Upper lobe of left lung (tissue), 6 donors: ENCODE measurements at regions not wholly inside any gene's neighbourhood (a gene's known extent, or its start where the extent isn't known, plus 50 kb on each side); places are given as distances from the start of the nearest gene placed in this dataset.

ENCODE experiments used
- ATAC-seq, 2 donors: fragments of 200-7000 bp; cut with Tn5 transposase; one replicate each; pipeline ENCODE4 v1.9.1; 2022; ENCODE audit warnings: mild to moderate bottlenecking in 2 of 2, moderate library complexity in 2 of 2; ENCODE audit not compliant: low FRiP score in 2 of 2
- DNase-seq, 2 donors: peaks; one replicate each; pipeline ENCODE4 v3.0.0-alpha.2; 2019 to 2020
- H3K27ac ChIP-seq, 4 donors: fragments of 200-600 bp; sonication (generic); one replicate each; pipeline ENCODE4 v1.5.1; 2016 to 2019
- H3K27me3 ChIP-seq, 4 donors: fragments of 200-600 bp; sonication (generic); one replicate each; pipeline ENCODE4 v1.5.1; 2017 to 2019
- H3K36me3 ChIP-seq, 4 donors: fragments of 200-600 bp; sonication (generic); one replicate each; pipeline ENCODE4 v1.5.1; 2016 to 2019
- H3K4me1 ChIP-seq, 4 donors: fragments of 200-600 bp; sonication (generic); one replicate each; pipeline ENCODE4 v1.5.1; 2018 to 2019
- H3K4me3 ChIP-seq, 4 donors: fragments of 200-600 bp; sonication (generic); one replicate each; pipeline ENCODE4 v1.5.1; 2017 to 2019; ENCODE audit warnings: mild to moderate bottlenecking in 2 of 4, moderate library complexity in 1 of 4
- H3K9me3 ChIP-seq, 4 donors: fragments of 200-600 bp; sonication (generic); one replicate each; pipeline ENCODE4 v1.5.1; 2018 to 2019
- CTCF ChIP-seq, 6 experiments: fragments of 450-650 bp in 4 of 6; fragments of 200-600 bp in 2 of 6; sonication (generic) in 2 of 6; IDR thresholded peaks; one replicate each; pipeline ENCODE4 v1.5.1; 2016 to 2019; ENCODE audit warnings: antibody characterized with exemption in 6 of 6
- EP300 ChIP-seq, 4 donors: sonication (generic); formaldehyde crosslinking; IDR thresholded peaks; one replicate each; pipeline ENCODE4 v1.5.1; 2017; ENCODE audit warnings: antibody characterized with exemption in 4 of 4, control low read depth in 2 of 4
- POLR2A ChIP-seq, 4 donors: fragments of 450-650 bp; IDR thresholded peaks; one replicate each; pipeline ENCODE4 v1.5.1; 2016 to 2017; ENCODE audit warnings: antibody characterized with exemption in 4 of 4, mild to moderate bottlenecking in 2 of 4
- POLR2AphosphoS5 ChIP-seq, 2 donors: sonication (generic); formaldehyde crosslinking; IDR thresholded peaks; one replicate each; pipeline ENCODE4 v1.5.1; 2017; ENCODE audit warnings: antibody characterized with exemption in 2 of 2
- WGBS, 2 donors: methylation state at CpG; one replicate each; pipeline ENCODE4 v1.1.5; 2017 to 2018; 5-methylcytosine and 5-hydroxymethylcytosine counted together
- donor health status: DM: no; HTN: no; CAD: no; lungs with moderate emphysema.
- donor health status: DM: no; HTN: yes; CAD: no; lungs with severe emphysema.

GRCh38 chr14:56412468-56413434, 166.8 kb upstream of the TMEM260 start:
- H3K4me1 ChIP-seq = peaks cover 0 to 8% (median 6%) of the 10 kb centered on the region in 4 donors
- ATAC-seq (no peak), DNase-seq (no peak)
- no peaks in the 10 kb centered on the region for H3K36me3 ChIP-seq
- no peaks in the 10 kb centered on the region for H3K27me3 ChIP-seq
- 31 to 34% methylated on average over 11 of the region's 11 CpGs for WGBS, 2 donors
- H3K9me3 ChIP-seq = no peaks in the 10 kb centered on the region
- H3K4me3 ChIP-seq = no peak overlapping the region
- no peak for TF ChIP-seq POLR2A (IDR thresholded peaks at IDR 0.05)
- no peak for TF ChIP-seq POLR2AphosphoS5 (IDR thresholded peaks at IDR 0.05)
- TF ChIP-seq CTCF (IDR thresholded peaks at IDR 0.05) = no peak
- TF ChIP-seq EP300 (IDR thresholded peaks at IDR 0.05) = no peak
- no peak overlapping the region for H3K27ac ChIP-seq

- no peaks in the 10 kb centered on the region for H3K9me3 ChIP-seq
- no peak for TF ChIP-seq POLR2AphosphoS5 (IDR thresholded peaks at IDR 0.05)
- TF ChIP-seq EP300 (IDR thresholded peaks at IDR 0.05) = no peak
- TF ChIP-seq CTCF (IDR thresholded peaks at IDR 0.05) = no peak
- TF ChIP-seq POLR2A (IDR thresholded peaks at IDR 0.05) = no peak
- H3K4me3 ChIP-seq = no peak overlapping the region
- no peak overlapping the region for H3K27ac ChIP-seq
- 76 to 77% methylated on average over 3 of the region's 3 CpGs for WGBS, 2 donors
- H3K27me3 ChIP-seq = no peaks in the 10 kb centered on the region
- peaks cover 0 to 8% (median 6%) of the 10 kb centered on the region in 4 donors for H3K4me1 ChIP-seq
- ATAC-seq (peak in 1 of 2 donors; percentile 30), DNase-seq (no peak)
- H3K36me3 ChIP-seq = no peaks in the 10 kb centered on the region
These were observed 165.9 kb upstream of the TMEM260 start for GRCh38 chr14:56413721-56414120.

- TF ChIP-seq POLR2AphosphoS5 (IDR thresholded peaks at IDR 0.05) (no peak), CTCF (IDR thresholded peaks at IDR 0.05) (no peak), EP300 (IDR thresholded peaks at IDR 0.05) (no peak), POLR2A (IDR thresholded peaks at IDR 0.05) (no peak)
- 89 to 97% methylated on average over 3 of the region's 3 CpGs for WGBS, 2 donors
- DNase-seq (no peak), ATAC-seq (peak in 1 of 2 donors; percentile 43)
- Histone ChIP-seq H3K4me3 (no peak overlapping the region), H3K27me3 (no peaks in the 10 kb centered on the region), H3K36me3 (no peaks in the 10 kb centered on the region), H3K4me1 (peaks cover 0 to 8% (median 6%) of the 10 kb centered on the region in 4 donors), H3K9me3 (no peaks in the 10 kb centered on the region), H3K27ac (no peak overlapping the region)
These were observed 165.4 kb upstream of the TMEM260 start for GRCh38 chr14:56414236-56414635.

GRCh38 chr14:56416213-56416612, 163.4 kb upstream of the TMEM260 start:
- TF ChIP-seq CTCF (IDR thresholded peaks at IDR 0.05) (no peak), POLR2A (IDR thresholded peaks at IDR 0.05) (no peak), POLR2AphosphoS5 (IDR thresholded peaks at IDR 0.05) (no peak), EP300 (IDR thresholded peaks at IDR 0.05) (no peak)
- H3K9me3 ChIP-seq = no peaks in the 10 kb centered on the region
- H3K27me3 ChIP-seq = no peaks in the 10 kb centered on the region
- H3K27ac ChIP-seq = no peak overlapping the region
- ATAC-seq = no peak
- H3K36me3 ChIP-seq = no peaks in the 10 kb centered on the region
- H3K4me1 ChIP-seq = peaks cover 0 to 8% (median 6%) of the 10 kb centered on the region in 4 donors
- H3K4me3 ChIP-seq = no peak overlapping the region
- DNase-seq = no peak
- 96% methylated on average over 7 to 9 of the region's 9 CpGs for WGBS, 2 donors
